HUES48 (cell line): ENCODE measurements at regions not wholly inside any gene's neighbourhood (a gene's known extent, or its start where the extent isn't known, plus 50 kb on each side); places are given as distances from the start of the nearest gene placed in this dataset.

Experiments
- H3K27ac ChIP-seq: one replicate; pipeline ENCODE4 v1.7.0; 2013; ENCODE audit warnings: low read depth, low read length, inconsistent platforms
- H3K27me3 ChIP-seq: 2 replicates; pipeline ENCODE4 v1.6.1; 2013; ENCODE audit warnings: mild to moderate bottlenecking, low read length; ENCODE audit not compliant: control insufficient read depth, insufficient read depth
- H3K36me3 ChIP-seq: 2 replicates; pipeline ENCODE4 v1.6.1; 2013; ENCODE audit warnings: low read length; ENCODE audit not compliant: control insufficient read depth, insufficient read depth
- H3K4me1 ChIP-seq: 2 replicates; pipeline ENCODE4 v1.6.1; 2013; ENCODE audit warnings: mild to moderate bottlenecking, low read length; ENCODE audit not compliant: control insufficient read depth, insufficient read depth
- H3K4me3 ChIP-seq: 2 replicates; pipeline ENCODE4 v1.5.1; 2013; ENCODE audit warnings: mild to moderate bottlenecking, low read depth, low read length
- H3K9ac ChIP-seq: 2 replicates; pipeline ENCODE4 v1.6.1; 2013; ENCODE audit warnings: mild to moderate bottlenecking, low read depth, low read length, moderate library complexity
- H3K9me3 ChIP-seq: 2 replicates; pipeline ENCODE4 v1.6.1; 2013; ENCODE audit warnings: low read length; ENCODE audit not compliant: control insufficient read depth, insufficient read depth

- Histone ChIP-seq H3K4me3 (no peak overlapping the region), H3K4me1 (peaks cover 11% of the 10 kb centered on the region; the same call in 1 of the 2 replicates), H3K9me3 (no peaks in the 10 kb centered on the region), H3K36me3 (no peaks in the 10 kb centered on the region), H3K27me3 (no peaks in the 10 kb centered on the region), H3K27ac (no peak overlapping the region), H3K9ac (no peak overlapping the region)
These were observed 353.7 kb downstream of the RSL24D1 start for GRCh38 chr15:54843006-54843405.

- no peak overlapping the region for H3K9ac ChIP-seq
- H3K27me3 ChIP-seq, result no peaks in the 10 kb centered on the region
- H3K9me3 ChIP-seq, result no peaks in the 10 kb centered on the region
- no peak overlapping the region for H3K4me3 ChIP-seq
- no peak overlapping the region for H3K27ac ChIP-seq
- H3K4me1 ChIP-seq, result peaks cover 11% of the 10 kb centered on the region; the same call in 1 of the 2 replicates
- no peaks in the 10 kb centered on the region for H3K36me3 ChIP-seq
These were observed 354.9 kb downstream of the RSL24D1 start for GRCh38 chr15:54841701-54842305.

DNA sequence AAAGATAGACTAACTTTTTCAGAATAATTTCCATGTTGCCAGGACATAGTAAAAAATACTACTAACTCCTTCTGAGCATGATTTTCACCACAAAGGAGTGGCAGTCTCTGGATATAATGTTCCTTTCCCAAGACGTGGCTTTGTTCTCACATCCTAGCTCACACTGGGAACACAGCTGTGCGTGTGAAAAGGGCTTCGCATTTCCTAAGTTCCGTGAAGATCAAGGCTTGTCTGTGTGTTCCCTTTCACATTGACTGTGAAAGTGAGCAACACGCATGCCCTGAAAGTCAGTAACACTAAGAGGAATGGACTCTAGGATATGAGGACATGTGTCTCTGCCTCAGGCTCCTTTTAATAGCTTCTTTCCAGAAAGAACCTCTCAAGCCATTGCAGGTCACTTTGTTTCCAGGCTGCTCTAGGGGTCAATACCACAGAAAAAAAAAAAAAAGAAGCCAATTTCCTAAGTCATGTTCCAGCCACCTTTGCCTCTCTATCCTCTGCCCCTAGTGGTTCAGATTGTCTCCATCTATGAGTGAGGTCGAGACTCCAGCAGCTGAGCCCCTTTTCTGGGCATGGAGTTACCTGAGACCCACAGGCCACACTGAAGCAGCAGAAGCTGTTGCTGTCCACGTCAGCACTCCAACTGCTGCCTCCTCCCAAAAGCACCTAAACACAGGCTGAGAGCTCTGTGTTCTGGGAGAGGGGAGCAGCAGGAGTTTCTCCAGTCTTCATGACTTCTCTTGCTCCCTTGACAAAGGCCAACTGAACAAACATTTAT lies 355.9 kb downstream of the RSL24D1 start:
- Histone ChIP-seq H3K9me3 (no peaks in the 10 kb centered on the region), H3K27me3 (no peaks in the 10 kb centered on the region), H3K4me1 (peaks cover 11% of the 10 kb centered on the region; the same call in 1 of the 2 replicates), H3K36me3 (no peaks in the 10 kb centered on the region), H3K4me3 (no peak overlapping the region), H3K9ac (no peak overlapping the region), H3K27ac (peak overlapping the region; percentile 5)

DNA sequence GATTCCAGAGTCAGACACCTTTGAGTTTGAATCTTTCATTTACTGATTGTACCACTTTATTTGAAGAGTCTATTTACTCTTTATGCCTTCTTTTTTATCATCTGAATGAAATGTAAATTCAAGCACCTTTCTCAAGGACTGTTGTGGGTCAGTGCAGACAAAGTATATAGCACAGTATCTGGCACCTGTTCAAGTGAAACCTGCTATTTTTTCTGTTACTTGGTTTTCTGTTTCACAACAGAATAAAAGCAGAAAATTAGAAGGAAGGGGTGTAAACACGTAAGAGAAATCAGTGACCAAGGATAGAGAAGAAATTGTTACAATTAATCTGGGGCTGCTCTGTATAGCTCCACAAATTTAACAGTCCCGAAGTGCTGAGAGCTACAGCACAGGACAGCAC lies 357.4 kb downstream of the RSL24D1 start:
- H3K9ac ChIP-seq, result no peak overlapping the region
- no peak overlapping the region; the same call in 1 of the 2 replicates for H3K4me3 ChIP-seq
- no peak overlapping the region for H3K27ac ChIP-seq
- H3K27me3 ChIP-seq, result no peaks in the 10 kb centered on the region
- H3K36me3 ChIP-seq, result no peaks in the 10 kb centered on the region
- no peaks in the 10 kb centered on the region for H3K9me3 ChIP-seq
- peaks cover 11% of the 10 kb centered on the region; the same call in 1 of the 2 replicates for H3K4me1 ChIP-seq

GRCh38 chr15:54836052-54836795 lies 360.5 kb downstream of the RSL24D1 start:
- H3K4me3 ChIP-seq, result no peak overlapping the region
- no peak overlapping the region for H3K9ac ChIP-seq
- H3K9me3 ChIP-seq, result no peaks in the 10 kb centered on the region
- peaks cover 11% of the 10 kb centered on the region; the same call in 1 of the 2 replicates for H3K4me1 ChIP-seq
- no peaks in the 10 kb centered on the region for H3K36me3 ChIP-seq
- no peak overlapping the region for H3K27ac ChIP-seq
- no peaks in the 10 kb centered on the region for H3K27me3 ChIP-seq

DNA sequence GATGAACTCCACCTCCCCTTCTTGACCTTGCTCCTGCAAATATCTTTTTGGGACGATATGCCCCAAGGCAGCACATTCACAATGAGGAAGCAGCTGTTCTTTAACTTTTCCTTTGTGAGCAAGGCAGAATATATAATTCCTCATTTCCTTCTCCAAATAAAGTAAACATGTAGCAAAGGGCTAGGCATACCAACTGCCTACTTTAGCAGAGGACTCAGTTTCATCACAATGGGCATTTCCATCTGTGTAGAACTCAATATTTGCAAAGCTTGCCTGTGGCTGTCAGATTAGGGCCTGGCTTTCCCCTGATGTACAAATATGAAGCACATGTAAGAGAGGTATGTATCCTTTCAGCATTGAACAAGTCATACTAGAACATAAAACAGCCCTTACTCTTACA lies 366.9 kb downstream of the RSL24D1 start:
- H3K4me1 ChIP-seq, result no peaks in the 10 kb centered on the region
- H3K9me3 ChIP-seq, result no peaks in the 10 kb centered on the region
- H3K27ac ChIP-seq, result no peak overlapping the region
- no peaks in the 10 kb centered on the region for H3K27me3 ChIP-seq
- no peak overlapping the region for H3K4me3 ChIP-seq
- H3K36me3 ChIP-seq, result no peaks in the 10 kb centered on the region
- no peak overlapping the region for H3K9ac ChIP-seq

DNA sequence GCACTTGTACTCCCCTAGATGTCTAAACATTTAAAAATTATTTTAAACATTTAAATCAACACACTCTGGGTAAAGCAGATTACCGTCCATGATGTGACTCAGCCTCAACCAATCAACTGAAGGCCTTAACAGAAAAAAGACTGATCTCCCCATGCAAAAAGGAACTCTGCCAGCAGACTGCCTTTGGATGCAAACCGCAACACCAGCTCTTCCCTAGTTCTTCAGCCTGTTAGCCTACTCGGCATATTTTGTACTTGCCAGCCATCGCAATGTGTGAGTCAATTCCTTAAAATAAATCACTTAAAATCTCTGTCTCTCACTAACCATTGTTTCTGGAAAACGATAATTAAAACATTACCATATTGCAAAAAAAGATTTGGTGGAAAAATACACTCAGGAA lies 375.9 kb downstream of the RSL24D1 start:
- Histone ChIP-seq H3K9ac (no peak overlapping the region), H3K9me3 (peaks cover 4% of the 10 kb centered on the region; the same call in 1 of the 2 replicates), H3K27ac (no peak overlapping the region), H3K27me3 (no peaks in the 10 kb centered on the region), H3K36me3 (no peaks in the 10 kb centered on the region), H3K4me3 (no peak overlapping the region), H3K4me1 (peaks cover 4% of the 10 kb centered on the region; the same call in 1 of the 2 replicates)

GRCh38 chr15:54820098-54820497 lies 376.6 kb downstream of the RSL24D1 start:
- H3K36me3 ChIP-seq, result no peaks in the 10 kb centered on the region
- peaks cover 4% of the 10 kb centered on the region; the same call in 1 of the 2 replicates for H3K9me3 ChIP-seq
- H3K27ac ChIP-seq, result no peak overlapping the region
- no peak overlapping the region for H3K9ac ChIP-seq
- H3K4me3 ChIP-seq, result no peak overlapping the region
- peaks cover 4% of the 10 kb centered on the region; the same call in 1 of the 2 replicates for H3K4me1 ChIP-seq
- H3K27me3 ChIP-seq, result no peaks in the 10 kb centered on the region

DNA sequence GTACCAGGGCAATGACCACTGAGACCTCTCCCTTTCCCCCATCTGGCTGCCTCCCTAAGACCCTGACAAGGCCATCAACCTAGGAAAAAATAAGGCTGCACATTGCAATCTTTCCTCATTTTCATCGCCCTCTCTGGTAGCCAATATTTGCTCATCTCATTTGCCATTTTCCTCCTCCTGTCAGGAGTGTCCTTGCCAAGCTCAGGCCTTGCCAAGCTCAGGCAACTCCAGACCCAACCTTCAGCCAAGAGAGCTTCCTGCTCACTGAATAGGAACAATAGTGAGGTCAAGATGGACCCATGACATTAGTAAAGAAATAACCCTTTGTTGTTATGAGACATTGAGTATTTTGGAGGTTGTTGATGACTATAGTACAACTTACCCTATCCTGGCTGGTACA lies 380.3 kb downstream of the RSL24D1 start:
- peaks cover 4% of the 10 kb centered on the region; the same call in 1 of the 2 replicates for H3K4me1 ChIP-seq
- no peaks in the 10 kb centered on the region for H3K36me3 ChIP-seq
- H3K4me3 ChIP-seq, result no peak overlapping the region
- no peaks in the 10 kb centered on the region for H3K27me3 ChIP-seq
- 0 out of 2 replicates have a peak, but pooled peaks cover 4% of the 10 kb centered on the region for H3K9me3 ChIP-seq
- no peak overlapping the region for H3K9ac ChIP-seq
- no peak overlapping the region for H3K27ac ChIP-seq

DNA sequence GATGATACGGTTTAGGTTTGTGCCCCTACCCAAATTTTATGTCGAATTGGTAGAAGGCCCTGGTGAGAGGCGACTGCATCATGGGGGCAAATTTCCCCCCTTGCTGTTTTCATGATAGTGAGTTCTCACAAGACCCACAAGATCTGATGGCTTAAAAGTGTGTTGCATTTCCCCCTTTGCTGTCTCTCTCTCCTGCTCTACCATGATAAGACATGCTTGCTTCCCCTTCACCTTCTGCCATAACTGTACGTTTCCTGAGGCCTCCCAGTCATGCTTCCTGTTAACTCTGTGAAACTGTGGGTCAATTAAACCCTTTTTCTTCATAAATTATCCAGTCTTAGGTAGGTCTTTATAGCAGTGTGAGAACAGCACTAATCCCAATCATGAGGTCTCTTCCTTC lies 381.2 kb downstream of the RSL24D1 start:
- Histone ChIP-seq H3K27me3 (no peaks in the 10 kb centered on the region), H3K27ac (no peak overlapping the region), H3K4me3 (no peak overlapping the region), H3K9ac (no peak overlapping the region), H3K4me1 (peaks cover 4% of the 10 kb centered on the region; the same call in 1 of the 2 replicates), H3K36me3 (no peaks in the 10 kb centered on the region), H3K9me3 (0 out of 2 replicates have a peak, but pooled peaks cover 4% of the 10 kb centered on the region)
